ENCODE measurements at regions not wholly inside any gene's neighbourhood (a gene's known extent, or its start where the extent isn't known, plus 50 kb on each side); places are given as distances from the start of the nearest gene placed in this dataset.

GRCh38 chr2:88875736-88876135, 184.3 kb downstream of the RPIA start:
- Histone ChIP-seq H3K36me3 (ENCODE audit: insufficient read depth, low read length) (no peaks in the 10 kb centered on the region), H3K4me2 (ENCODE audit: low read length) (no peak overlapping the region), H3K4me1 (ENCODE audit: insufficient read depth, low read length, poor library complexity, severe bottlenecking) (peaks cover 29% of the 10 kb centered on the region), H3K79me2 (ENCODE audit: insufficient read depth, low read depth, low read length) (no peaks in the 10 kb centered on the region), H3K27ac (ENCODE audit: low read depth, low read length, poor library complexity, severe bottlenecking) (no peak overlapping the region), H3K9me3 (ENCODE audit: low read length) (no peaks in the 10 kb centered on the region), H2AFZ (ENCODE audit: low read length) (no peak overlapping the region), H3K9me2 (ENCODE audit: insufficient read depth, low read length) (no peaks in the 10 kb centered on the region), H4K20me1 (ENCODE audit: insufficient read depth, low read length) (no peaks in the 10 kb centered on the region), H3K4me3 (ENCODE audit: low read depth, low read length, poor library complexity, severe bottlenecking) (no peak overlapping the region)
- CTCF ChIA-PET (ENCODE audit: unreplicated experiment): no interaction called here
- no peak for TF ChIP-seq CTCF (conservative IDR thresholded peaks at IDR 0.05; ENCODE audit: low read length)
- no peak for TF ChIP-seq EZH2phosphoT487 (IDR thresholded peaks at IDR 0.05; ENCODE audit: borderline replicate concordance, low read depth, low read length)
- no TSS peak for BruUV-seq (replicated peaks)
- DNase-seq (ENCODE audit: low spot score): no peak
- intact Hi-C loops (cut with micrococcal nuclease; ENCODE audit: unreplicated experiment): no loop called here
- POLR2A ChIA-PET: interaction anchor here (1.5 to 2.2 kb wide), 2 partner anchors 43 to 135 kb away, joined by 3 to 5 read pairs; no protein-coding TSS in a partner anchor

- peak overlapping the region; percentile 100 for H3K27ac ChIP-seq (ENCODE audit: low read depth, low read length, poor library complexity, severe bottlenecking)
- TF ChIP-seq CTCF (conservative IDR thresholded peaks at IDR 0.05; ENCODE audit: low read length) (peak; percentile 80), EZH2phosphoT487 (IDR thresholded peaks at IDR 0.05; ENCODE audit: borderline replicate concordance, low read depth, low read length) (no peak)
- H3K4me3 ChIP-seq (ENCODE audit: low read depth, low read length, poor library complexity, severe bottlenecking): peak overlapping the region; percentile 60
- no peaks in the 10 kb centered on the region for H3K9me2 ChIP-seq (ENCODE audit: insufficient read depth, low read length)
- ChIA-PET CTCF (ENCODE audit: unreplicated experiment) (interaction anchor here (0.6 to 2.0 kb wide), 10 partner anchors 17 to 207 kb away, joined by 3 to 43 read pairs (median 4); partner anchors contain the start of gene RPIA), POLR2A (interaction anchor here (0.6 to 1.7 kb wide), 15 partner anchors 15 to 142 kb away, joined by 3 to 54 read pairs (median 4); no protein-coding TSS in a partner anchor)
- peaks cover 10% of the 10 kb centered on the region for H3K36me3 ChIP-seq (ENCODE audit: insufficient read depth, low read length)
- peak overlapping the region; percentile 76; the same call in 1 of the 2 replicates for H2AFZ ChIP-seq (ENCODE audit: low read length)
- H3K79me2 ChIP-seq (ENCODE audit: insufficient read depth, low read depth, low read length): peaks cover 37% of the 10 kb centered on the region
- no peaks in the 10 kb centered on the region for H3K9me3 ChIP-seq (ENCODE audit: low read length)
- H4K20me1 ChIP-seq (ENCODE audit: insufficient read depth, low read length): no peaks in the 10 kb centered on the region
- H3K4me2 ChIP-seq (ENCODE audit: low read length): peak overlapping the region; percentile 97
- peaks cover 47% of the 10 kb centered on the region for H3K4me1 ChIP-seq (ENCODE audit: insufficient read depth, low read length, poor library complexity, severe bottlenecking)
- DNase-seq (ENCODE audit: low spot score): peak; percentile 84
- no TSS peak for BruUV-seq (replicated peaks)
- intact Hi-C loops (cut with micrococcal nuclease; ENCODE audit: unreplicated experiment): loop anchor here (1.0 kb wide), 2 partner anchors 49 to 140 kb away; no protein-coding TSS in a partner anchor
These were observed 189.0 kb downstream of the RPIA start for GRCh38 chr2:88880441-88880953.

- DNase-seq (ENCODE audit: low spot score): peak; percentile 89
- peak overlapping the region; percentile 97 for H3K4me2 ChIP-seq (ENCODE audit: low read length)
These were observed 193.8 kb downstream of the RPIA start for GRCh38 chr2:88885275-88885674.

More at GRCh38 chr2:88885275-88885674, 193.8 kb downstream of the RPIA start:
- BruUV-seq (replicated peaks): no TSS peak
- H3K36me3 ChIP-seq (ENCODE audit: insufficient read depth, low read length): peaks cover 47% of the 10 kb centered on the region
- no peak overlapping the region for H2AFZ ChIP-seq (ENCODE audit: low read length)
- H3K4me1 ChIP-seq (ENCODE audit: insufficient read depth, low read length, poor library complexity, severe bottlenecking): peaks cover 63% of the 10 kb centered on the region
- H3K9me2 ChIP-seq (ENCODE audit: insufficient read depth, low read length): no peaks in the 10 kb centered on the region
- ChIA-PET CTCF (ENCODE audit: unreplicated experiment) (interaction anchor here (0.8 to 1.1 kb wide), 2 partner anchors 23 to 131 kb away, joined by 3 to 6 read pairs; no protein-coding TSS in a partner anchor), POLR2A (interaction anchor here (1.2 to 5.3 kb wide), 8 partner anchors 11 to 149 kb away, joined by 3 to 311 read pairs (median 46); no protein-coding TSS in a partner anchor)
- intact Hi-C loops (cut with micrococcal nuclease; ENCODE audit: unreplicated experiment): loop anchor here (1.0 kb wide), 2 partner anchors 47 to 53 kb away; no protein-coding TSS in a partner anchor
- H3K9me3 ChIP-seq (ENCODE audit: low read length): no peaks in the 10 kb centered on the region
- peak overlapping the region; percentile 100 for H3K27ac ChIP-seq (ENCODE audit: low read depth, low read length, poor library complexity, severe bottlenecking)
- peak overlapping the region; percentile 97 for H3K4me3 ChIP-seq (ENCODE audit: low read depth, low read length, poor library complexity, severe bottlenecking)
- TF ChIP-seq EZH2phosphoT487 (IDR thresholded peaks at IDR 0.05; ENCODE audit: borderline replicate concordance, low read depth, low read length): no peak
- no peak for TF ChIP-seq CTCF (conservative IDR thresholded peaks at IDR 0.05; ENCODE audit: low read length)
- H3K79me2 ChIP-seq (ENCODE audit: insufficient read depth, low read depth, low read length): peaks cover 85% of the 10 kb centered on the region
- H4K20me1 ChIP-seq (ENCODE audit: insufficient read depth, low read length): 0 out of 2 replicates have a peak, but pooled peaks cover 7% of the 10 kb centered on the region

All from OCI-LY7 (cell line).